Activated B cell treated with CpG ODN at 0.5 μM for 24 hours (primary cell): ENCODE measurements at regions not wholly inside any gene's neighbourhood (a gene's known extent, or its start where the extent isn't known, plus 50 kb on each side); places are given as distances from the start of the nearest gene placed in this dataset.

Experiments used
- ATAC-seq: fragments of 200-7000 bp; cut with Tn5 transposase; one replicate; pipeline ENCODE4 v1.10.0; 2021; ENCODE audit warnings: low read depth, mild to moderate bottlenecking, moderate library complexity
- CTCF ChIA-PET: fragments of 350-600 bp; sonication (Branson Sonifier 250); formaldehyde crosslinking; loops from one replicate; lab custom pipeline; 2021; ENCODE audit warnings: antibody characterized with exemption; lab: Charles Lee
- POLR2A ChIA-PET: fragments of 350-600 bp; sonication (Branson Sonifier 250); formaldehyde crosslinking; loops from one replicate; lab custom pipeline; 2021; ENCODE audit warnings: antibody characterized with exemption; lab: Charles Lee
- DNase-seq: peaks from one replicate; pipeline ENCODE4 v3.0.0; 2022
- H3K27ac Mint-ChIP-seq: one replicate; pipeline ENCODE4 v1.8.0; 2020; ENCODE audit warnings: mixed read lengths
- H3K27me3 Mint-ChIP-seq: one replicate; pipeline ENCODE4 v1.8.0; 2021; ENCODE audit warnings: mixed read lengths
- H3K36me3 Mint-ChIP-seq: one replicate; pipeline ENCODE4 v1.8.0; 2021; ENCODE audit warnings: low read depth, mixed read lengths
- H3K4me1 Mint-ChIP-seq: one replicate; pipeline ENCODE4 v1.8.0; 2021; ENCODE audit warnings: mixed read lengths
- H3K4me3 Mint-ChIP-seq: one replicate; pipeline ENCODE4 v1.8.0; 2020; ENCODE audit warnings: mild to moderate bottlenecking, mixed read lengths
- H3K9me3 Mint-ChIP-seq: one replicate; pipeline ENCODE4 v1.8.0; 2020; ENCODE audit warnings: mixed read lengths
- intact Hi-C: fragments of 100-400 bp; cut with micrococcal nuclease; formaldehyde crosslinking; loops from one replicate; pipeline ENCODE4 v1.15.1; 2024
- TF ChIP-seq, protein P1 (sequence below): fragments of 200-600 bp; IDR thresholded peaks from one replicate; pipeline ENCODE4 v1.8.0; 2022; ENCODE audit warnings: antibody characterized with exemption, mild to moderate bottlenecking

DNA sequence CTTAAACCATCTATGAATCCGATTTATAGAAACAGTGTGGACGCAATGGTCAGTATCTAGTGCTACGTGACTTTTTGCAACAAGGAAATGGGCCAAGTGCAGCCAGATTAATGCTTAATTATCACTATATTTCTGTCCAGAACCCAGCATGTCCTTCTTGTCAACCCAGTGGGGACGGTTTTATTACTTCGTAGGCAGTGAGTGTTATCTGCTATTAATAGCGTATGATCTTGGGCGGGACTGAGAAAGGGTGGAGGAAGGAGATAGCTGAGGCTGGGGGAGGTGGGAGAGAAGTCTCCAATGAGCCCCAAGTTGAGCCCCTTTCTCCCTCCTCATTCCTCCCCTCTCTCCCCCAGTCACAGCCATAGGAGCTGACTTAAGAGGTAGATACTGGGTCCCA lies 59.7 kb upstream of the FAM222A start:
- POLR2A ChIA-PET, result no interaction called here
- Mint-ChIP-seq H3K27ac (no peak overlapping the region), H3K4me1 (no peaks in the 10 kb centered on the region), H3K27me3 (peaks cover 17% of the 10 kb centered on the region), H3K9me3 (no peaks in the 10 kb centered on the region), H3K36me3 (no peaks in the 10 kb centered on the region), H3K4me3 (no peak overlapping the region)
- intact Hi-C loops, result no loop called here
- TF ChIP-seq, protein P1, sequence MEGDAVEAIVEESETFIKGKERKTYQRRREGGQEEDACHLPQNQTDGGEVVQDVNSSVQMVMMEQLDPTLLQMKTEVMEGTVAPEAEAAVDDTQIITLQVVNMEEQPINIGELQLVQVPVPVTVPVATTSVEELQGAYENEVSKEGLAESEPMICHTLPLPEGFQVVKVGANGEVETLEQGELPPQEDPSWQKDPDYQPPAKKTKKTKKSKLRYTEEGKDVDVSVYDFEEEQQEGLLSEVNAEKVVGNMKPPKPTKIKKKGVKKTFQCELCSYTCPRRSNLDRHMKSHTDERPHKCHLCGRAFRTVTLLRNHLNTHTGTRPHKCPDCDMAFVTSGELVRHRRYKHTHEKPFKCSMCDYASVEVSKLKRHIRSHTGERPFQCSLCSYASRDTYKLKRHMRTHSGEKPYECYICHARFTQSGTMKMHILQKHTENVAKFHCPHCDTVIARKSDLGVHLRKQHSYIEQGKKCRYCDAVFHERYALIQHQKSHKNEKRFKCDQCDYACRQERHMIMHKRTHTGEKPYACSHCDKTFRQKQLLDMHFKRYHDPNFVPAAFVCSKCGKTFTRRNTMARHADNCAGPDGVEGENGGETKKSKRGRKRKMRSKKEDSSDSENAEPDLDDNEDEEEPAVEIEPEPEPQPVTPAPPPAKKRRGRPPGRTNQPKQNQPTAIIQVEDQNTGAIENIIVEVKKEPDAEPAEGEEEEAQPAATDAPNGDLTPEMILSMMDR, result no peak
- ATAC-seq, result no peak
- CTCF ChIA-PET, result no interaction called here
- no peak for DNase-seq

DNA sequence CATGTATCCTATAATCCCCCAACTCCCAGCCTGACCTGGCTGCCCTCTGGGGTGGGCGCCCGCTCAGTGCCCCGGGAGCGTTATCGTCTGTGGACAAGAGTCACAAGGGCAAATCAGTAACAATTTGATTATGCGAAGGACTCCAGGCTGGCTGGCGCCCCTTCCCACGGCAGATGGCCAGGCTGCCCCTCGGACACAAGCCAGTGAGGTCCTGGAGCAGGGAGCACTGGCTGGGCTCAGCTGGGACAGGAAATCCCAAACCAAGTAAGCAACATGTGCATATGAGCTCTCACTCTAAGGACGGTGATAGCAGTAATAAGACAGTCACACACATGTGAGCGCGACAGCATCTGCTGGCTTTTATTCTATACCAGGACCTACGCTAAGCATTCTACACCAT lies 59.3 kb upstream of the FAM222A start:
- CTCF ChIA-PET, result no interaction called here
- H3K27ac Mint-ChIP-seq, result no peak overlapping the region
- H3K4me1 Mint-ChIP-seq, result no peaks in the 10 kb centered on the region
- ATAC-seq, result no peak
- DNase-seq, result no peak
- intact Hi-C loops, result no loop called here
- POLR2A ChIA-PET, result no interaction called here
- H3K36me3 Mint-ChIP-seq, result no peaks in the 10 kb centered on the region
- TF ChIP-seq, protein P1, result no peak
- H3K4me3 Mint-ChIP-seq, result no peak overlapping the region
- H3K9me3 Mint-ChIP-seq, result no peaks in the 10 kb centered on the region
- peaks cover 16% of the 10 kb centered on the region for H3K27me3 Mint-ChIP-seq

DNA sequence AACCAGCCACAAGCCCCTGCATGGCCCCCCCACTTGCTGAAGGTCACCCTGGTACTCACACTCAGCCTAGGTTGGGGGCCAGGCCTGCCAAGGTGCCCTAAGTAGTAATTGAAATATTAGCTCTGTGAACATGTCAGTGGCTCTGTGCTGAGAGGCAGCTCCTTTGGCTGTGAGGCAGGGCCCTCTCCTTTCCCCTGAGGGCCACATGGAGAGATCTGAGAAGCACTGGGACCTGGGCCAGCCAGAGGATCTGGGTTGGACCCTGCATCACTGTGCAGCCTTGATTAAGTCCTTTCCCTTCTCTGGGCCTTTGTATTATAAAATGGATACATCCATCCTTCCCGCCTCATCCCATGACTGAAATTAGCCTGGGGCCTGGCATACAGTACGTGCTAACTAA lies 58.0 kb upstream of the FAM222A start:
- CTCF ChIA-PET, result no interaction called here
- intact Hi-C loops, result no loop called here
- Mint-ChIP-seq H3K27me3 (peaks cover 14% of the 10 kb centered on the region), H3K4me1 (no peaks in the 10 kb centered on the region), H3K36me3 (no peaks in the 10 kb centered on the region), H3K27ac (no peak overlapping the region), H3K9me3 (no peaks in the 10 kb centered on the region), H3K4me3 (no peak overlapping the region)
- POLR2A ChIA-PET, result no interaction called here
- ATAC-seq, result no peak
- TF ChIP-seq, protein P1, result no peak
- no peak for DNase-seq

DNA sequence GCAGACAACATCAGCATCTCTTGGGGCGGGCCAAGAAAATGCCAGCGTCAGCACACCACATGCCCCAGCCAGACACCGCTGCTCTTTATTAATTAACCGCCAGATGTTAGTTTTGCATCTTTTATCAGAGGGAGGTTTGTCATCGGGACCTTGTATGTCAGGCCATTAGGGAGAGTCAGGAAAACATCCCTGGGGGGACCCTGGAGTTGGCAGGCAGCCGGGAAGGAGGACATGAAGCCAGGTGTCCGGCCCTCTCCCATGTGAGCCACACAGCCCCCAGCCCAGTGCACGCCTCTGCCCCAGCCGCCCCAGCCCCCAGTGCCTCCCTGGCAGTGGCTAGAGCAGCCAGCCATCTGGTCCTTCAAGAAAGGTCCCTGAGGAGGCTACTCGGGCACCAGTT lies 56.9 kb upstream of the FAM222A start:
- ATAC-seq (no peak), DNase-seq (no peak)
- H3K4me3 Mint-ChIP-seq, result no peak overlapping the region
- CTCF ChIA-PET, result no interaction called here
- no peaks in the 10 kb centered on the region for H3K36me3 Mint-ChIP-seq
- POLR2A ChIA-PET, result no interaction called here
- intact Hi-C loops, result no loop called here
- H3K9me3 Mint-ChIP-seq, result no peaks in the 10 kb centered on the region
- H3K27ac Mint-ChIP-seq, result no peak overlapping the region
- H3K4me1 Mint-ChIP-seq, result no peaks in the 10 kb centered on the region
- TF ChIP-seq, protein P1, result no peak
- H3K27me3 Mint-ChIP-seq, result peaks cover 9% of the 10 kb centered on the region

DNA sequence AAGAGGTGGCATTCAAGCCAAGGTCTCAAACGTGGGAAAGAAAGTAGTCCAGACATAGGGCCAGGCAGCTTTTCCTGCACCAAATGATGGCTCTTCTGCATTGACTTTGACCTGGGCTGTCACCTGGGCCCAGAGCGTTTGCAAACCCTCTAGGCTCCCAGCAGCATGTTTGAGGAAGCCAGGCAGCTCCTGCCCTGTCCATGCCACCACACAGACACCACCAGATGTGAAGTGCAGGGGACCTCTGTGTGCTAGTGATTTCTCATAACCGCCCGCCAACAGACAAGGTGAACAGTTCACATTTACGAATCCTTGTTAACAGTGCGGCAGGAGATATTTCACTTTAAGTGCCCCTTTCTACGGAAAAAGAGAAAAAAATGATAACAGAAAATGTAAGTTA lies 49.8 kb upstream of the FAM222A start:
- intact Hi-C loops, result no loop called here
- Mint-ChIP-seq H3K4me1 (no peaks in the 10 kb centered on the region), H3K4me3 (no peak overlapping the region), H3K27me3 (peaks cover 10% of the 10 kb centered on the region), H3K9me3 (no peaks in the 10 kb centered on the region), H3K36me3 (no peaks in the 10 kb centered on the region), H3K27ac (no peak overlapping the region)
- ChIA-PET POLR2A (no interaction called here), CTCF (no interaction called here)
- ATAC-seq, result no peak
- DNase-seq, result no peak
- TF ChIP-seq, protein P1, result no peak
